ENCODE measurements at regions not wholly inside any gene's neighbourhood (a gene's known extent, or its start where the extent isn't known, plus 50 kb on each side); places are given as distances from the start of the nearest gene placed in this dataset.

DNA sequence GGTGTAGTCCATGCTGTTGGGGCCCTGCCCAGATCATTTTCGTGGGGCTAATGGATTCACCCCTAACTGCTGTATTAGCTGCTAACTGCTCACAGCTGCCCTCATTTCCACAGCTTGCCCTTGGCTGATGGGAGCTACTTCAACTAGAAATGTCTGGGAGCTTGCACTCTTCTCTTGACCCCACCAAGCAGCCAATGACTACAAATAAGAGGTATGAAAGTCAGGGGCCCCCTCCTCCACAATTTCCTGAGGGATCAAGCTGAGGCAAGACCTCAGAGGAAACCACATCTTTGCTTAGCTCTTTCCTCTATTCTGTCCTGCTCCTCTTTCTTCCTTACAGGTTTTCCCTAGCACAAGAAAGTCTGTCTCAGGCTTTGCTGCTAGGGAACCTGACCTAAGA, 397.5 kb downstream of the MLLT3 start:
- Histone ChIP-seq H3K4ac (replicated peaks; ENCODE audit: insufficient read length, low read depth, low read length) (no peak overlapping the region), H2BK15ac (ENCODE audit: low read length) (no peak overlapping the region), H3K79me1 (ENCODE audit: low read depth, low read length) (no peaks in the 10 kb centered on the region), H4K8ac (ENCODE audit: extremely low read depth, insufficient read depth, low read length) (no peak overlapping the region), H3K23ac (ENCODE audit: insufficient read length) (no peak overlapping the region), H3K4me3 (ENCODE audit: extremely low read depth in 1 of 4, insufficient read depth in 2 of 4, low read depth in 3 of 4, low read length in 4 of 4) (no peak overlapping the region), H3K14ac (ENCODE audit: insufficient read length) (no peak overlapping the region), H3K9ac (replicated peaks in 1 of 4; ENCODE audit: extremely low read depth in 1 of 4, low read depth in 3 of 4, low read length in 3 of 4) (no peak overlapping the region), H4K91ac (replicated peaks; ENCODE audit: insufficient read length, low read length) (no peak overlapping the region), H3K79me2 (ENCODE audit: control insufficient read depth in 1 of 2, insufficient read depth in 2 of 2, low read length in 2 of 2) (no peaks in the 10 kb centered on the region), H3K56ac (replicated peaks; ENCODE audit: insufficient read length, low read depth, low read length) (no peak overlapping the region), H3K27me3 (replicated peaks in 1 of 4; ENCODE audit: control insufficient read depth in 3 of 4, extremely low read depth in 1 of 4, insufficient read depth in 3 of 4, low read length in 3 of 4) (no peaks in the 10 kb centered on the region), H2BK12ac (ENCODE audit: low read depth, low read length) (no peak overlapping the region), H4K5ac (ENCODE audit: insufficient read length, low read depth, low read length) (no peak overlapping the region), H2BK5ac (ENCODE audit: low read depth, low read length) (no peak overlapping the region), H2BK120ac (replicated peaks; ENCODE audit: low read depth, low read length) (no peak overlapping the region), H3K9me3 (ENCODE audit: insufficient read depth in 2 of 2, low read depth in 1 of 2, low read length in 1 of 2) (no peaks in the 10 kb centered on the region), H3K36me3 (ENCODE audit: control insufficient read depth in 2 of 4, insufficient read depth in 4 of 4, low read length in 3 of 4) (no peaks in the 10 kb centered on the region), H2BK20ac (ENCODE audit: low read length) (no peak overlapping the region), H3K23me2 (ENCODE audit: low read depth, low read length) (no peaks in the 10 kb centered on the region), H4K20me1 (replicated peaks in 1 of 2; ENCODE audit: control insufficient read depth in 1 of 2, insufficient read depth in 2 of 2, low read length in 2 of 2) (no peaks in the 10 kb centered on the region), H3K4me2 (ENCODE audit: insufficient read depth in 1 of 2, low read depth in 2 of 2, low read length in 2 of 2) (no peak overlapping the region), H3K18ac (ENCODE audit: extremely low read depth, low read length) (no peak overlapping the region), H3K4me1 (replicated peaks in 1 of 4; ENCODE audit: control insufficient read depth in 3 of 4, insufficient read depth in 4 of 4, low read length in 3 of 4) (no peaks in the 10 kb centered on the region), H3K27ac (ENCODE audit: low read depth, low read length) (no peak overlapping the region; the same call in 1 of the 2 replicates), H2AK5ac (ENCODE audit: low read depth, low read length) (no peak overlapping the region), H2AFZ (ENCODE audit: low read length) (no peak overlapping the region)
- no peak for DNase-seq (ENCODE audit: low read depth in 1 of 2, low spot score in 2 of 2)
- CTCF ChIA-PET (ENCODE audit: partially characterized antibody) = interaction anchor here (0.6 to 1.6 kb wide), 3 partner anchors 8 to 278 kb away, joined by 3 to 4 read pairs (median 3); no protein-coding TSS in a partner anchor
- POLR2A ChIA-PET (ENCODE audit: partially characterized antibody) = no interaction called here
- WGBS, 2 experiments (ENCODE audit: extremely low coverage in 1 of 2, insufficient coverage in 1 of 2, insufficient read length in 1 of 2, insufficient replicate concordance in 2 of 2, low coverage in 1 of 2, low lambda C conversion rate in 2 of 2, missing lambda C conversion rate in 1 of 2) = 60% methylated on average over 1 of the region's 1 CpG; no CpG with 5 or more reads in 1 of the 2 experiments
- no peak for FAIRE-seq
- no peak for TF ChIP-seq POLR2A (IDR thresholded peaks at IDR 0.05; ENCODE audit: control extremely low read depth in 1 of 2, low read depth in 2 of 2, low read length in 2 of 2)
- TF ChIP-seq RAD21 (IDR thresholded peaks at IDR 0.05 in 1 of 2, conservative IDR thresholded peaks at IDR 0.05 in 1 of 2; ENCODE audit: low read depth in 2 of 2, low read length in 2 of 2) = no peak
- no peak for TF ChIP-seq SUZ12 (IDR thresholded peaks at IDR 0.05; ENCODE audit: low read length)
- TF ChIP-seq KDM5A (IDR thresholded peaks at IDR 0.05; ENCODE audit: low read length) = no peak
- no peak for TF ChIP-seq NANOG (IDR thresholded peaks at IDR 0.05; ENCODE audit: insufficient read depth, low read depth, low read length, poor library complexity, severe bottlenecking)
- TF ChIP-seq CBX5 (IDR thresholded peaks at IDR 0.05; ENCODE audit: low read depth, low read length) = no peak
- TF ChIP-seq CBX8 (IDR thresholded peaks at IDR 0.05; ENCODE audit: borderline replicate concordance, low read depth, low read length) = no peak
- TF ChIP-seq EP300 (IDR thresholded peaks at IDR 0.05; ENCODE audit: borderline replicate concordance in 1 of 2, low read depth in 2 of 2, low read length in 2 of 2) = no peak
- no peak for TF ChIP-seq JUN (IDR thresholded peaks at IDR 0.05; ENCODE audit: low read depth, low read length)
- no peak for TF ChIP-seq MAX (IDR thresholded peaks at IDR 0.05)
- TF ChIP-seq RBBP5 (IDR thresholded peaks at IDR 0.05; ENCODE audit: borderline replicate concordance, low read depth, low read length) = no peak
- TF ChIP-seq TCF12 (IDR thresholded peaks at IDR 0.05; ENCODE audit: low read depth, low read length) = no peak
- no peak for TF ChIP-seq CEBPB (IDR thresholded peaks at IDR 0.05; ENCODE audit: low read depth, low read length)
- TF ChIP-seq JUND (IDR thresholded peaks at IDR 0.05; ENCODE audit: low read length) = no peak
- TF ChIP-seq ASH2L (IDR thresholded peaks at IDR 0.05; ENCODE audit: low read length) = no peak
- TF ChIP-seq CHD2 (IDR thresholded peaks at IDR 0.05; ENCODE audit: low read length) = no peak

All from H1 (cell line).